ENCODE measurements at regions not wholly inside any gene's neighbourhood (a gene's known extent, or its start where the extent isn't known, plus 50 kb on each side); places are given as distances from the start of the nearest gene placed in this dataset.

DNA sequence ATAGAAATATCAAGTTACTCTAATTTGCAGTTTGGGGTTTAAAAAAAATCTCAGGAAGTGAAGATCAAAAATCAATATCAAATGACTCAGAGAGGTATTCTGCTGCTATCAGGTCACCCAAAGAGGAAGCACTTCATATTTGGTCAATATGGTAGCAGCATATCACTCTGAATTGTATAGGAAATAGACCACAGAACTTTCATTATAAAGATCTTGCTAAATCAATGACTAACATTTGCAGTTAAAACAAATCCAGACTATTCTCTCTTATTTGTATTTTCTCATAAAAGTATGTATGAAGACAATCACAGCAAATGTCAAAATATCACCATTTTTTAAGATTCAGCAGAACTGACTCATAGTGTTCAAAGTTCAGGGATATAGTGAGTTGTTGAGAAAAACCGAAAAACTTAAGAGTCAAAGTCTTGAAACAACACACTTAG, 105.8 kb upstream of the PCSK1 start (continued):
- TF ChIP-seq, protein P1, sequence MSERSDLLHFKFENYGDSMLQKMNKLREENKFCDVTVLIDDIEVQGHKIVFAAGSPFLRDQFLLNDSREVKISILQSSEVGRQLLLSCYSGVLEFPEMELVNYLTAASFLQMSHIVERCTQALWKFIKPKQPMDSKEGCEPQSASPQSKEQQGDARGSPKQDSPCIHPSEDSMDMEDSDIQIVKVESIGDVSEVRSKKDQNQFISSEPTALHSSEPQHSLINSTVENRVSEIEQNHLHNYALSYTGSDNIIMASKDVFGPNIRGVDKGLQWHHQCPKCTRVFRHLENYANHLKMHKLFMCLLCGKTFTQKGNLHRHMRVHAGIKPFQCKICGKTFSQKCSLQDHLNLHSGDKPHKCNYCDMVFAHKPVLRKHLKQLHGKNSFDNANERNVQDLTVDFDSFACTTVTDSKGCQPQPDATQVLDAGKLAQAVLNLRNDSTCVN (tag by site-specific recombination; optimal IDR thresholded peaks at IDR 0.05), result no peak
- TF ChIP-seq ZSCAN16 (tag by site-specific recombination; IDR thresholded peaks at IDR 0.05) (no peak), ZNF16 (tag by site-specific recombination; IDR thresholded peaks at IDR 0.05; ENCODE audit: low read depth) (no peak), ZIC2 (tag by site-specific recombination; IDR thresholded peaks at IDR 0.05) (no peak), TRIM28 (IDR thresholded peaks at IDR 0.05; ENCODE audit: borderline replicate concordance, low read length) (no peak)
- TF ChIP-seq, protein P2, sequence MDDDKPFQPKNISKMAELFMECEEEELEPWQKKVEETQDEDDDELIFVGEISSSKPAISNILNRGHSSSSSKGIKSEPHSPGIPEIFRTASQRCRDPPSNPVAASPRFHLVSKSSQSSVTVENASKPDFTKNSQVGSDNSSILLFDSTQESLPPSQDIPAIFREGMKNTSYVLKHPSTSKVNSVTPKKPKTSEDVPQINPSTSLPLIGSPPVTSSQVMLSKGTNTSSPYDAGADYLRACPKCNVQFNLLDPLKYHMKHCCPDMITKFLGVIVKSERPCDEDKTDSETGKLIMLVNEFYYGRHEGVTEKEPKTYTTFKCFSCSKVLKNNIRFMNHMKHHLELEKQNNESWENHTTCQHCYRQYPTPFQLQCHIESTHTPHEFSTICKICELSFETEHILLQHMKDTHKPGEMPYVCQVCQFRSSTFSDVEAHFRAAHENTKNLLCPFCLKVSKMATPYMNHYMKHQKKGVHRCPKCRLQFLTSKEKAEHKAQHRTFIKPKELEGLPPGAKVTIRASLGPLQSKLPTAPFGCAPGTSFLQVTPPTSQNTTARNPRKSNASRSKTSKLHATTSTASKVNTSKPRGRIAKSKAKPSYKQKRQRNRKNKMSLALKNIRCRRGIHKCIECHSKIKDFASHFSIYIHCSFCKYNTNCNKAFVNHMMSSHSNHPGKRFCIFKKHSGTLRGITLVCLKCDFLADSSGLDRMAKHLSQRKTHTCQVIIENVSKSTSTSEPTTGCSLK (tag by site-specific recombination; IDR thresholded peaks at IDR 0.05), result no peak
- TF ChIP-seq, protein P3, sequence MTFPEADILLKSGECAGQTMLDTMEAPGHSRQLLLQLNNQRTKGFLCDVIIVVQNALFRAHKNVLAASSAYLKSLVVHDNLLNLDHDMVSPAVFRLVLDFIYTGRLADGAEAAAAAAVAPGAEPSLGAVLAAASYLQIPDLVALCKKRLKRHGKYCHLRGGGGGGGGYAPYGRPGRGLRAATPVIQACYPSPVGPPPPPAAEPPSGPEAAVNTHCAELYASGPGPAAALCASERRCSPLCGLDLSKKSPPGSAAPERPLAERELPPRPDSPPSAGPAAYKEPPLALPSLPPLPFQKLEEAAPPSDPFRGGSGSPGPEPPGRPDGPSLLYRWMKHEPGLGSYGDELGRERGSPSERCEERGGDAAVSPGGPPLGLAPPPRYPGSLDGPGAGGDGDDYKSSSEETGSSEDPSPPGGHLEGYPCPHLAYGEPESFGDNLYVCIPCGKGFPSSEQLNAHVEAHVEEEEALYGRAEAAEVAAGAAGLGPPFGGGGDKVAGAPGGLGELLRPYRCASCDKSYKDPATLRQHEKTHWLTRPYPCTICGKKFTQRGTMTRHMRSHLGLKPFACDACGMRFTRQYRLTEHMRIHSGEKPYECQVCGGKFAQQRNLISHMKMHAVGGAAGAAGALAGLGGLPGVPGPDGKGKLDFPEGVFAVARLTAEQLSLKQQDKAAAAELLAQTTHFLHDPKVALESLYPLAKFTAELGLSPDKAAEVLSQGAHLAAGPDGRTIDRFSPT (tag by site-specific recombination; IDR thresholded peaks at IDR 0.05), result no peak
- TF ChIP-seq, protein P4, sequence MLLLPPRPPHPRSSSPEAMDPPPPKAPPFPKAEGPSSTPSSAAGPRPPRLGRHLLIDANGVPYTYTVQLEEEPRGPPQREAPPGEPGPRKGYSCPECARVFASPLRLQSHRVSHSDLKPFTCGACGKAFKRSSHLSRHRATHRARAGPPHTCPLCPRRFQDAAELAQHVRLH (tag by site-specific recombination; IDR thresholded peaks at IDR 0.05), result no peak

DNA sequence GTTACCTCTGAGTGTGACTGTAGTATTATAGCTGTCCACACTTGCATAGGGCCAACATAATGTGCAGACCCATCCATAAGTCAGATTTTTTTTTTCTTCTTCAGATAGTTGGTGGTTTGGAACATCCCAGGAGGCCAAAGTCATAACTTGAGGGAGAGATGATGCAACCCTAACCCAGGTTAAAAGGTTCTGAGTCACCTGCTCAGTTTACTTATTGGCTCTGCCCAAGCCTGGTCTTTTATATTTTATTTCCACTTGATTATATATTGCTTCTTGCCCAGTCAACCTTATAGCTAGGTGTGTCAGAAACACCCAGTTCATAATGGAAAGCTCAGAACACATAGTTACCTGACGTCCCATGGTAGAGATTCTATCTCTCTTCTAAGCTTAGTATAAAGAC, 113.1 kb upstream of the PCSK1 start:
- ChIA-PET CTCF (interaction anchor here (0.6 kb wide), 1 partner anchor 16 kb away, joined by 3 read pairs; no protein-coding TSS in a partner anchor), POLR2A (no interaction called here)
- no peaks in the 10 kb centered on the region for H3K9me3 ChIP-seq (ENCODE audit: control insufficient read depth, insufficient read depth, low read depth, low read length)
- no peaks in the 10 kb centered on the region for H3K4me1 ChIP-seq (ENCODE audit: control insufficient read depth, insufficient read depth, low read length)
- H3K27ac ChIP-seq (ENCODE audit: extremely low read depth, low read depth, low read length), result no peak overlapping the region
- no peaks in the 10 kb centered on the region for H3K36me3 ChIP-seq (ENCODE audit: control insufficient read depth in 2 of 2, insufficient read depth in 1 of 2, low read length in 2 of 2)
- no peak overlapping the region for H3K4me3 ChIP-seq (ENCODE audit: low read depth, low read length)
- TF ChIP-seq ZNF521 (tag by site-specific recombination; IDR thresholded peaks at IDR 0.05) (no peak), ZSCAN16 (tag by site-specific recombination; IDR thresholded peaks at IDR 0.05) (no peak), ZNF202 (tag by site-specific recombination; IDR thresholded peaks at IDR 0.05; ENCODE audit: borderline replicate concordance) (no peak), KLF1 (tag by site-specific recombination; IDR thresholded peaks at IDR 0.05) (no peak), SP2 (tag by site-specific recombination; IDR thresholded peaks at IDR 0.05) (no peak), KLF8 (tag by site-specific recombination; IDR thresholded peaks at IDR 0.05) (no peak), ZNF548 (tag by site-specific recombination; IDR thresholded peaks at IDR 0.05) (no peak), TCF7L2 (IDR thresholded peaks at IDR 0.05; ENCODE audit: borderline replicate concordance, low read depth, low read length) (no peak), ZNF555 (tag by site-specific recombination; conservative IDR thresholded peaks at IDR 0.05) (no peak), GLI4 (tag by site-specific recombination; IDR thresholded peaks at IDR 0.05) (no peak), PRDM1 (tag by site-specific recombination; IDR thresholded peaks at IDR 0.05) (no peak)
- TF ChIP-seq, protein P5, sequence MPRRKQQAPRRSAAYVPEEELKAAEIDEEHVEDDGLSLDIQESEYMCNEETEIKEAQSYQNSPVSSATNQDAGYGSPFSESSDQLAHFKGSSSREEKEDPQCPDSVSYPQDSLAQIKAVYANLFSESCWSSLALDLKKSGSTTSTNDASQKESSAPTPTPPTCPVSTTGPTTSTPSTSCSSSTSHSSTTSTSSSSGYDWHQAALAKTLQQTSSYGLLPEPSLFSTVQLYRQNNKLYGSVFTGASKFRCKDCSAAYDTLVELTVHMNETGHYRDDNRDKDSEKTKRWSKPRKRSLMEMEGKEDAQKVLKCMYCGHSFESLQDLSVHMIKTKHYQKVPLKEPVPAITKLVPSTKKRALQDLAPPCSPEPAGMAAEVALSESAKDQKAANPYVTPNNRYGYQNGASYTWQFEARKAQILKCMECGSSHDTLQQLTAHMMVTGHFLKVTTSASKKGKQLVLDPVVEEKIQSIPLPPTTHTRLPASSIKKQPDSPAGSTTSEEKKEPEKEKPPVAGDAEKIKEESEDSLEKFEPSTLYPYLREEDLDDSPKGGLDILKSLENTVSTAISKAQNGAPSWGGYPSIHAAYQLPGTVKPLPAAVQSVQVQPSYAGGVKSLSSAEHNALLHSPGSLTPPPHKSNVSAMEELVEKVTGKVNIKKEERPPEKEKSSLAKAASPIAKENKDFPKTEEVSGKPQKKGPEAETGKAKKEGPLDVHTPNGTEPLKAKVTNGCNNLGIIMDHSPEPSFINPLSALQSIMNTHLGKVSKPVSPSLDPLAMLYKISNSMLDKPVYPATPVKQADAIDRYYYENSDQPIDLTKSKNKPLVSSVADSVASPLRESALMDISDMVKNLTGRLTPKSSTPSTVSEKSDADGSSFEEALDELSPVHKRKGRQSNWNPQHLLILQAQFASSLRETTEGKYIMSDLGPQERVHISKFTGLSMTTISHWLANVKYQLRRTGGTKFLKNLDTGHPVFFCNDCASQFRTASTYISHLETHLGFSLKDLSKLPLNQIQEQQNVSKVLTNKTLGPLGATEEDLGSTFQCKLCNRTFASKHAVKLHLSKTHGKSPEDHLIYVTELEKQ (tag by site-specific recombination; IDR thresholded peaks at IDR 0.05; ENCODE audit: borderline replicate concordance), result no peak
- TF ChIP-seq, protein P6, sequence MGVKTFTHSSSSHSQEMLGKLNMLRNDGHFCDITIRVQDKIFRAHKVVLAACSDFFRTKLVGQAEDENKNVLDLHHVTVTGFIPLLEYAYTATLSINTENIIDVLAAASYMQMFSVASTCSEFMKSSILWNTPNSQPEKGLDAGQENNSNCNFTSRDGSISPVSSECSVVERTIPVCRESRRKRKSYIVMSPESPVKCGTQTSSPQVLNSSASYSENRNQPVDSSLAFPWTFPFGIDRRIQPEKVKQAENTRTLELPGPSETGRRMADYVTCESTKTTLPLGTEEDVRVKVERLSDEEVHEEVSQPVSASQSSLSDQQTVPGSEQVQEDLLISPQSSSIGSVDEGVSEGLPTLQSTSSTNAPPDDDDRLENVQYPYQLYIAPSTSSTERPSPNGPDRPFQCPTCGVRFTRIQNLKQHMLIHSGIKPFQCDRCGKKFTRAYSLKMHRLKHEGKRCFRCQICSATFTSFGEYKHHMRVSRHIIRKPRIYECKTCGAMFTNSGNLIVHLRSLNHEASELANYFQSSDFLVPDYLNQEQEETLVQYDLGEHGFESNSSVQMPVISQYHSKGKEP (tag by site-specific recombination; IDR thresholded peaks at IDR 0.05), result no peak
- TF ChIP-seq, protein P7, sequence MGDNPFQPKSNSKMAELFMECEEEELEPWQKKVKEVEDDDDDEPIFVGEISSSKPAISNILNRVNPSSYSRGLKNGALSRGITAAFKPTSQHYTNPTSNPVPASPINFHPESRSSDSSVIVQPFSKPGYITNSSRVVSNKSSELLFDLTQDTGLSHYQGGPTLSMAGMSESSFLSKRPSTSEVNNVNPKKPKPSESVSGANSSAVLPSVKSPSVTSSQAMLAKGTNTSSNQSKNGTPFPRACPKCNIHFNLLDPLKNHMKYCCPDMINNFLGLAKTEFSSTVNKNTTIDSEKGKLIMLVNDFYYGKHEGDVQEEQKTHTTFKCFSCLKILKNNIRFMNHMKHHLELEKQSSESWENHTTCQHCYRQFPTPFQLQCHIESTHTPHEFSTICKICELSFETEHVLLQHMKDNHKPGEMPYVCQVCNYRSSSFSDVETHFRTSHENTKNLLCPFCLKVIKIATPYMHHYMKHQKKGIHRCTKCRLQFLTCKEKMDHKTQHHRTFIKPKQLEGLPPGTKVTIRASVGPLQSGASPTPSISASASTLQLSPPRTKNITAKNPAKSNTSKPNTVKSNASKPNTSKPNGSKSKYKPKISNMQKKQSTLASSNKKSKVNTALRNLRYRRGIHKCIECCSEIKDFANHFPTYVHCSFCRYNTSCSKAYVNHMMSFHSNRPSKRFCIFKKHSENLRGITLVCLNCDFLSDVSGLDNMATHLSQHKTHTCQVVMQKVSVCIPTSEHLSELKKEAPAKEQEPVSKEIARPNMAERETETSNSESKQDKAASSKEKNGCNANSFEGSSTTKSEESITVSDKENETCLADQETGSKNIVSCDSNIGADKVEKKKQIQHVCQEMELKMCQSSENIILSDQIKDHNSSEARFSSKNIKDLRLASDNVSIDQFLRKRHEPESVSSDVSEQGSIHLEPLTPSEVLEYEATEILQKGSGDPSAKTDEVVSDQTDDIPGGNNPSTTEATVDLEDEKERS (tag by site-specific recombination; IDR thresholded peaks at IDR 0.05), result no peak
